ENCODE measurements at regions not wholly inside any gene's neighbourhood (a gene's known extent, or its start where the extent isn't known, plus 50 kb on each side); places are given as distances from the start of the nearest gene placed in this dataset.

DNA sequence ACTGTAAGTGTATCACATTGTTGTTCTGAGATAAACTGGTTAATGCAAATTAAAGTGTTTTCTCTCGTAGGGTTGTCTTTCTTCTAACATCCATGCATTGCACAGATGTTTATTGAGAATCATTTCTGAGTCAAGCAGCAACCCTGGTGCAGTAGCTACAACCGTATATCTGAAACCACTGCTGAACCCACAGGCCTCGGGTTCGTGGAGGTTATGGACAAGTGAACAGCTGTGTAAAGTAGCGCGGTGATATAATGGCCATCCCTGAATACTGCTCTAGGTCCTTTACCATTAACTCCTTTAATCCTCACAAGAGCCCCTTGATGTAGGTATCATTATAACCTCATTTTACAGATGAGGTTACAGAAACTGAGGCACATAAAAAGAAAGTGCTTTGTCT, 486.1 kb upstream of the TMEM132C start:
- DNase-seq (ENCODE audit: low read depth) = no peak
- TF ChIP-seq CTCF (IDR thresholded peaks at IDR 0.05; ENCODE audit: low read length, missing control alignments) = no peak
- H3K4me3 ChIP-seq (replicated peaks; ENCODE audit: low read depth, low read length) = no peak overlapping the region

DNA sequence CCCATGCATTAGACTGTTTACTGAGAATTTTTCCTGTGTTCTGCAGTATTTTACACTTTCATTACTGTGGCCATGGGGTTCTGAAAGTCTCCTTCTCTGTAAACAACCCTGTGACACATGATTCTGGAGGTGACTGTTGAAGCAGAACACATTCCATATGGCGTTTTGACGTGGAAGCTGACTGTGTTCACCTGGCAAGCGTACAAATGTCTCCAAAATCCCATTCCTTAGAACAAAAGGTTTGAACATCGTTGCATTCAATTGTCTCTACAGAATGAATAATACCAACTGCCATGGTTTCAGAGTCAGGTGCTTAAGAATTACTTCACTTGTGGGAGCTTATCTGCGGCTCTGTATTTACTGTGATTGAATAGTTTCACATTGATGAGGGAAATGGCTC, 485.6 kb upstream of the TMEM132C start:
- TF ChIP-seq CTCF (IDR thresholded peaks at IDR 0.05; ENCODE audit: low read length, missing control alignments) = no peak
- no peak for DNase-seq (ENCODE audit: low read depth)

GRCh38 chr12:127785540-127785939, 481.4 kb upstream of the TMEM132C start:
- no peak for DNase-seq (ENCODE audit: low read depth)
- no peak overlapping the region for H3K4me3 ChIP-seq (replicated peaks; ENCODE audit: low read depth, low read length)

More for the DNA sequence above, 485.6 kb upstream of the TMEM132C start:
- H3K4me3 ChIP-seq (replicated peaks; ENCODE audit: low read depth, low read length) = no peak overlapping the region

DNA sequence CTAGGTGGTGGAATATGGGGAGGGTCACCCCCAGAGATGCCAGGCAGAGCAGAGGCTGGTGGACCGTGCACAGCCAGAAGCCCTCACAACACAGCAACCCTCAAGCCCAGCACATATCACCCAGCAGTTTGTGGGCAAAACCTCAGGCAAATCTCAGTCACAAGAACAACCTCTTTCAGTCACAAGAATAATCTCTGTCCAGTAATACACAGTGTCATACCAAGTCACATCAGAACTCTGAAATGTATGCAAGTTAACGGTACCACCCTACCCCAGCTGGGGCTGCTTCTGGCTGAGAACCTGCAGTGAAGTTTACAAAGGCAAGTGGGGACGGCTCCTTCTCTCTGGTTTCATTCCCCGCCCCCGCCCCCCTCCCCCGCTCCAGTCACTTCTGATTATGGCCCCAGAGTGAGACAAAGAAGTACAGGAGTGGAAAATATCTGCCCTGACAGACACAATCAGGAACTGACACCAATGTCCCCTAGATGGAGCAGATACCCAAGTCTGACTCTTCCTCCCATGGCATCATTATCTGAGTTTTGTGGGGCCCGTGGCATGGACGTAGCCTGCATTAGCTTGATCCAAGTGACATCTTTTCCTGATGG, 480.9 kb upstream of the TMEM132C start:
- no peak overlapping the region for H3K4me3 ChIP-seq (replicated peaks; ENCODE audit: low read depth, low read length)
- no peak for DNase-seq (ENCODE audit: low read depth)
- TF ChIP-seq CTCF (IDR thresholded peaks at IDR 0.05; ENCODE audit: low read length, missing control alignments) = no peak

More at GRCh38 chr12:127785540-127785939, 481.4 kb upstream of the TMEM132C start:
- no peak for TF ChIP-seq CTCF (IDR thresholded peaks at IDR 0.05; ENCODE audit: low read length, missing control alignments)

DNA sequence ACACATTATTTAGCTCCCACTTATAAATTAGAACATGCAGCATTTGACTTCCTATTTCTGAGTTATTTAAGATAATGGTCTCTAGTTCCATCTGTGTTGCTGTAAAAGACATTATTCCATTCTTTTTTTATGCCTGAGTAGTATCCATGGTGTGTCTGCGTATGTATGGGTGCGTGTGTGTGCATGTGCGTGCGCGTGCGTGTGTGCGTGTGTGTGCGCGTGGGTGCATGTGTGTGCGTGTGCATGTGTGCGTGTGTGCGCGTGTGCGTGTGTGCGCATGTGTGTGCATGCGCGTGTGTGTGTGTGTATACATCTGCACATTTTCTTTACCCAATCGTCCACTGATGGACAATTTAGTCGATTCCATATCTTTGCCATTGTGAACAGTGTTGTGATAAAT, 479.4 kb upstream of the TMEM132C start:
- no peak for TF ChIP-seq CTCF (IDR thresholded peaks at IDR 0.05; ENCODE audit: low read length, missing control alignments)

DNA sequence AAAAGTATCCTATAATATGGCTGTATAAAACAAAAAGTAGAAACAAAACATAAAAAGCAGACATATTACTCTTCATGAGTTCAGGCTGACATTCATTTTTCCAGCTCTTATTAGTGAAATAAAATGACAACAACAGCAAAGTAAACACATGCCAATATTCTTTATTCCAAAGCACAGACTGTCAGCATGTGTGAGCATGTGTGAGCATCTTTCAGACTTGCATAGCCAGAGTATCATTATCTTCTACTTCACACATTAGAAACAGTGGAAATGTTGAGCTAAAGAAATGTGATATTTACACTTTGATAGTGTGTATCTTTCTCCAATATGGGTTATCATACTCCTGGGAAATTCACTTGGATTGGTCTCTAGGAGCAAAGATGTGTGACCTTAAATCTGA, 476.6 kb upstream of the TMEM132C start:
- no peak overlapping the region for H3K4me3 ChIP-seq (replicated peaks; ENCODE audit: low read depth, low read length)
- DNase-seq (ENCODE audit: low read depth) = no peak
- TF ChIP-seq CTCF (IDR thresholded peaks at IDR 0.05; ENCODE audit: low read length, missing control alignments) = no peak

More for the DNA sequence above, 479.4 kb upstream of the TMEM132C start:
- H3K4me3 ChIP-seq (replicated peaks; ENCODE audit: low read depth, low read length) = no peak overlapping the region
- no peak for DNase-seq (ENCODE audit: low read depth)

DNA sequence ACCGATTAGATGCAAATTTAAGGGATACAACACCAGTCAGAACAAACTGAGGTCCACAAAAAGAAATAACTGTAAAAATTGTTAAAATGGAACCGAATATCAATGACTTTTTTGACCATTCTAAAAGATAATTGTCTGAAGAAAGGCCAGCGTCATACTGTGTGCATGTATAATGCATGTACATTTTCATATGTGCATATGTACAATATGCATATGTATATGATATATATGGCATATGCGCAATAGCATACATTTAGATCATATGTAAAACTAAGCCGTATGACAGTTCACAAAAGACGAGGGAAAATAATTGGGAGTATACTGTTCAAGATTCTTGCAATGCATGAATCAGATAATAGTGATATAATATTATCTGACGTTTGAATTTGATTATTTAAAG, 475.8 kb upstream of the TMEM132C start:
- TF ChIP-seq CTCF (IDR thresholded peaks at IDR 0.05; ENCODE audit: low read length, missing control alignments) = no peak
- H3K4me3 ChIP-seq (replicated peaks; ENCODE audit: low read depth, low read length) = no peak overlapping the region
- DNase-seq (ENCODE audit: low read depth) = no peak

Measured in fibroblast of pulmonary artery (primary cell).